ENCODE measurements at regions not wholly inside any gene's neighbourhood (a gene's known extent, or its start where the extent isn't known, plus 50 kb on each side); places are given as distances from the start of the nearest gene placed in this dataset.

GRCh38 chr14:25868521-25869314 is 729.1 kb downstream of the NOVA1 start:
- no peak for TF ChIP-seq POLR2AphosphoS5 (IDR thresholded peaks at IDR 0.05; ENCODE audit: low read depth)
- no peak for TF ChIP-seq CTCF (IDR thresholded peaks at IDR 0.05; ENCODE audit: insufficient read depth, low read length)
- no peak for TF ChIP-seq SPI1 (IDR thresholded peaks at IDR 0.05; ENCODE audit: borderline replicate concordance, low read depth)
